ENCODE measurements at regions not wholly inside any gene's neighbourhood (a gene's known extent, or its start where the extent isn't known, plus 50 kb on each side); places are given as distances from the start of the nearest gene placed in this dataset.

DNA sequence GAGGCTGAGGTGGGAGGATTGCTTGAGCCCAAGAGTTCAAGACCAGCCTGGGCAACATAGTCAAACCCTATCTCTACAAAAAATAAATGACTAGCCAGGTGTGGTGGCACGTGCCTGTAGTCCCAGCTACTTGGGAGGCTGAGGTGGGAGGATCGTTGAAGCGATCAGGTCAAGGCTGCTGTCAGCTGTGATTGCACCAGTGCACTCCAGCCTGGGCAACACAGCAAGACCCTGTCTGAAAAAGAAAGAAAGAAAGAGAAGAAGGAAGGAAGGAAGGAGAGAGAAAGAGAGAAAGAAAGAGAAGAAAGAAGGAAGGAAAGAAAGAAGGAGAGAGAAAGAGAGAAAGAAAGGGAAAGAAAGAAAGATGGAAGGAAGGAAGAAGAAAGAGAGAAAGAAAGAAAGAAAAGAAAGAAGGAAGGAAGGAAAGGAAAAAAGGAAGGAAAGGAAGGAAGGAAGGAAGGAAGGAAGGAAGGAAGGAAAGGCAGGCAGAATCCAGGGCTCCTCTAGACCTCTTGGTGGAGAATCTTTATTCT, 71.5 kb upstream of the FBRSL1 start:
- TF ChIP-seq, protein P1, sequence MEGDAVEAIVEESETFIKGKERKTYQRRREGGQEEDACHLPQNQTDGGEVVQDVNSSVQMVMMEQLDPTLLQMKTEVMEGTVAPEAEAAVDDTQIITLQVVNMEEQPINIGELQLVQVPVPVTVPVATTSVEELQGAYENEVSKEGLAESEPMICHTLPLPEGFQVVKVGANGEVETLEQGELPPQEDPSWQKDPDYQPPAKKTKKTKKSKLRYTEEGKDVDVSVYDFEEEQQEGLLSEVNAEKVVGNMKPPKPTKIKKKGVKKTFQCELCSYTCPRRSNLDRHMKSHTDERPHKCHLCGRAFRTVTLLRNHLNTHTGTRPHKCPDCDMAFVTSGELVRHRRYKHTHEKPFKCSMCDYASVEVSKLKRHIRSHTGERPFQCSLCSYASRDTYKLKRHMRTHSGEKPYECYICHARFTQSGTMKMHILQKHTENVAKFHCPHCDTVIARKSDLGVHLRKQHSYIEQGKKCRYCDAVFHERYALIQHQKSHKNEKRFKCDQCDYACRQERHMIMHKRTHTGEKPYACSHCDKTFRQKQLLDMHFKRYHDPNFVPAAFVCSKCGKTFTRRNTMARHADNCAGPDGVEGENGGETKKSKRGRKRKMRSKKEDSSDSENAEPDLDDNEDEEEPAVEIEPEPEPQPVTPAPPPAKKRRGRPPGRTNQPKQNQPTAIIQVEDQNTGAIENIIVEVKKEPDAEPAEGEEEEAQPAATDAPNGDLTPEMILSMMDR (conservative IDR thresholded peaks at IDR 0.05; ENCODE audit: low read depth, low read length), result no peak
- no peak for TF ChIP-seq POLR2A (IDR thresholded peaks at IDR 0.05; ENCODE audit: low read depth, low read length)
- TF ChIP-seq NFE2L2 (IDR thresholded peaks at IDR 0.05; ENCODE audit: low read depth, low read length), result no peak
- TF ChIP-seq RCOR1 (IDR thresholded peaks at IDR 0.05; ENCODE audit: insufficient replicate concordance, low read length), result no peak
- TF ChIP-seq RAD21 (IDR thresholded peaks at IDR 0.05; ENCODE audit: low read length), result no peak
- TF ChIP-seq MAFK (IDR thresholded peaks at IDR 0.05; ENCODE audit: low read depth, low read length), result no peak
- no peak for TF ChIP-seq FOS (IDR thresholded peaks at IDR 0.05; ENCODE audit: low read depth, low read length)
- TF ChIP-seq CEBPB (IDR thresholded peaks at IDR 0.05; ENCODE audit: low read depth, low read length), result no peak
- no peak for TF ChIP-seq MXI1 (IDR thresholded peaks at IDR 0.05; ENCODE audit: borderline replicate concordance, low read depth, low read length)
- TF ChIP-seq, protein P2, sequence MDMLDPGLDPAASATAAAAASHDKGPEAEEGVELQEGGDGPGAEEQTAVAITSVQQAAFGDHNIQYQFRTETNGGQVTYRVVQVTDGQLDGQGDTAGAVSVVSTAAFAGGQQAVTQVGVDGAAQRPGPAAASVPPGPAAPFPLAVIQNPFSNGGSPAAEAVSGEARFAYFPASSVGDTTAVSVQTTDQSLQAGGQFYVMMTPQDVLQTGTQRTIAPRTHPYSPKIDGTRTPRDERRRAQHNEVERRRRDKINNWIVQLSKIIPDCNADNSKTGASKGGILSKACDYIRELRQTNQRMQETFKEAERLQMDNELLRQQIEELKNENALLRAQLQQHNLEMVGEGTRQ (IDR thresholded peaks at IDR 0.05; ENCODE audit: low read depth, low read length), result no peak
- TF ChIP-seq MAZ (IDR thresholded peaks at IDR 0.05; ENCODE audit: borderline replicate concordance, low read depth, low read length), result no peak

All from IMR-90 (cell line).